ENCODE measurements at regions not wholly inside any gene's neighbourhood (a gene's known extent, or its start where the extent isn't known, plus 50 kb on each side); places are given as distances from the start of the nearest gene placed in this dataset.

- Histone ChIP-seq H3K36me3 (replicated peaks; ENCODE audit: control insufficient read depth, insufficient read depth, low read length) (no peaks in the 10 kb centered on the region), H3K4me3 (ENCODE audit: insufficient read depth, low read depth, low read length) (no peak overlapping the region), H3K27me3 (ENCODE audit: control insufficient read depth, insufficient read depth, low read length) (no peaks in the 10 kb centered on the region)
- no peak for DNase-seq
Measured at GRCh38 chr5:8013948-8014710, 145.2 kb downstream of the MTRR start.

- DNase-seq = no peak
- Histone ChIP-seq H3K27me3 (ENCODE audit: control insufficient read depth, insufficient read depth, low read length) (no peaks in the 10 kb centered on the region), H3K36me3 (replicated peaks; ENCODE audit: control insufficient read depth, insufficient read depth, low read length) (no peaks in the 10 kb centered on the region), H3K4me3 (ENCODE audit: insufficient read depth, low read depth, low read length) (no peak overlapping the region)
Measured at GRCh38 chr5:8019719-8020218, 150.8 kb downstream of the MTRR start.

GRCh38 chr5:8020861-8021514, 152.0 kb downstream of the MTRR start:
- H3K27me3 ChIP-seq (ENCODE audit: control insufficient read depth, insufficient read depth, low read length) = no peaks in the 10 kb centered on the region
- DNase-seq = no peak
- no peaks in the 10 kb centered on the region for H3K36me3 ChIP-seq (replicated peaks; ENCODE audit: control insufficient read depth, insufficient read depth, low read length)
- H3K4me3 ChIP-seq (ENCODE audit: insufficient read depth, low read depth, low read length) = no peak overlapping the region

- Histone ChIP-seq H3K4me3 (ENCODE audit: insufficient read depth, low read depth, low read length) (no peak overlapping the region), H3K36me3 (replicated peaks; ENCODE audit: control insufficient read depth, insufficient read depth, low read length) (no peaks in the 10 kb centered on the region), H3K27me3 (ENCODE audit: control insufficient read depth, insufficient read depth, low read length) (no peaks in the 10 kb centered on the region)
- DNase-seq = no peak
Measured at GRCh38 chr5:8028243-8028642, 159.3 kb downstream of the MTRR start.

DNA sequence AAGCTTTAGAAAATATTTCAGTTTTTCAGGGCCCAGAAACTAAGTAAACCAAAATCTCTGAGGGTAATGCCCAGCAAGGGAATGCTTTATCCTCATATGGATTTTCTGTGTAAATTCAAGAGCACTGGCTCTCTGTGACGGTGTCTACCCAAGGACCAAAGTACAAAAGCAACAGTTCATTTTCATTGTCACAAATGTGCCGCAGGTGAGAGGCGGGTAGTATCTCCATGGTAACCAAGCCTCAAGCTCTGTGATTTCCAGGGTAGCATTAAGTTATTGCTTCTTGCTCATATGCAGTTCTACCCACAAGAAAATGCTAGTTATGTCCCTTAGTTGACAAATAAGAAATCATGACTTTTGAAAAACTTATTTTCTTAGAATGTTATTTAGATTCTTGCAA, 164.3 kb downstream of the MTRR start:
- H3K36me3 ChIP-seq (replicated peaks; ENCODE audit: control insufficient read depth, insufficient read depth, low read length) = no peaks in the 10 kb centered on the region
- H3K27me3 ChIP-seq (ENCODE audit: control insufficient read depth, insufficient read depth, low read length) = no peaks in the 10 kb centered on the region
- no peak overlapping the region for H3K4me3 ChIP-seq (ENCODE audit: insufficient read depth, low read depth, low read length)
- DNase-seq = no peak

DNA sequence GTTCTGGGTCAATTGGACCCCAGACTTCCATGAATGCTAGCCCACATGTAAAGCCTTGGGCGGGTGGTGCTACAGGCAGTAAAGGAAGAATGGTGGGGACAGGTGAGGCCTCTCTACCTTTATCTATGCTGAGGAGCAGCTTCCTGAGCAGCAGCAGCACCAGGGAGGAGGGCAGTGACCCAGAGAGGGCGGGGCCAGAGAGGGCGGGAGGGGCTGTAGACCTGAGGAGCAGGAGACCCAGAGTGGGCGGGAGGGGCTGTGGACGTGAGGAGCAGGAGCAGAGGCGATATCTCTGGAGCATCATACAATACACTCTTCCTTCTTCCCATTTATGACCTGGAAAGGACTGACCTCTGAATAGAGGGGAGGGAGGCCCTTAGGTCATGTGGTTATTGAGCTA, 165.9 kb downstream of the MTRR start:
- peak; percentile 40 for DNase-seq

DNA sequence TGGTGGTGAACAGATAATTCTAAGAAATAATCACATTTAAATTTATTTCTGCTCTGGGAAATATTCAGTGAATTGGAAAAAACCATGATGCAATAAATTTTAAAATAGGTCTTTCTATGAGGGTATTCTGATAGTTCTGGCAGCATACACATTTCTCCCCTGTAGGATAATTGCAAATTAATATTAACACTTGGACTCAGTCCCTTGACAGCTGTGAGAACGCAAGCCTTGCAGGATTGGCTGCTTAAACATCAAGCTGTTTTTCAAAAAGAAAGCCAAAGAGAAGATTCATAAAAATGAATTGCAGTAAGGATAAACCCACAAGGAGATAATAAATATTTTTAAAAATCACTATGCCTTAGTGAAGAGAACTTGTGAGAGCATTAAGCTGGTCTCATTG, 180.0 kb downstream of the MTRR start:
- Histone ChIP-seq H3K36me3 (replicated peaks; ENCODE audit: control insufficient read depth, insufficient read depth, low read length) (no peaks in the 10 kb centered on the region), H3K4me3 (ENCODE audit: insufficient read depth, low read depth, low read length) (no peak overlapping the region), H3K27me3 (ENCODE audit: control insufficient read depth, insufficient read depth, low read length) (no peaks in the 10 kb centered on the region)
- no peak for DNase-seq

More for the DNA sequence above, 165.9 kb downstream of the MTRR start:
- no peak overlapping the region for H3K4me3 ChIP-seq (ENCODE audit: insufficient read depth, low read depth, low read length)
- no peaks in the 10 kb centered on the region for H3K27me3 ChIP-seq (ENCODE audit: control insufficient read depth, insufficient read depth, low read length)
- H3K36me3 ChIP-seq (replicated peaks; ENCODE audit: control insufficient read depth, insufficient read depth, low read length) = no peaks in the 10 kb centered on the region

- Histone ChIP-seq H3K36me3 (replicated peaks; ENCODE audit: control insufficient read depth, insufficient read depth, low read length) (no peaks in the 10 kb centered on the region), H3K4me3 (ENCODE audit: insufficient read depth, low read depth, low read length) (no peak overlapping the region), H3K27me3 (ENCODE audit: control insufficient read depth, insufficient read depth, low read length) (no peaks in the 10 kb centered on the region)
- DNase-seq = no peak
Measured at GRCh38 chr5:8050616-8051175, 181.7 kb downstream of the MTRR start.

DNA sequence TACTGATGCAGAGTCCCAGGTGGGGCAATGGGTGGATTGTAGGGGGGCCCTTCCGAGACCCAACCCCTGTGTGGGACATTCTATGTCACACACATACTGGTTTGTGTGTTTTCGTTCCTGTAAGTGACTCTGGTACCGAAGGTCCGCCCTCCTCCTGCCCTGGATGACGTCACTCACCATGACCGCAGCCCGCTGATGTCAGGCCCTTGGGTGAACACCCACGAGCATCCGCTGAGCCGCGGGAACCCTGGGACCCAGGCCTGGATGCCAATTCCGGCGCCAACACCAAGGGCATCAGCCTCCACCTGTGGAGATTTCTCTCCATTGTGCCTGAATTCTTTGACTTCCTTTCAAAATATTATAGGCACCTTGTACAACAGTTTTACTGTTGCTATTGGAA, 184.3 kb downstream of the MTRR start:
- no peaks in the 10 kb centered on the region for H3K36me3 ChIP-seq (replicated peaks; ENCODE audit: control insufficient read depth, insufficient read depth, low read length)
- H3K27me3 ChIP-seq (ENCODE audit: control insufficient read depth, insufficient read depth, low read length) = no peaks in the 10 kb centered on the region
- no peak for DNase-seq
- H3K4me3 ChIP-seq (ENCODE audit: insufficient read depth, low read depth, low read length) = no peak overlapping the region

DNA sequence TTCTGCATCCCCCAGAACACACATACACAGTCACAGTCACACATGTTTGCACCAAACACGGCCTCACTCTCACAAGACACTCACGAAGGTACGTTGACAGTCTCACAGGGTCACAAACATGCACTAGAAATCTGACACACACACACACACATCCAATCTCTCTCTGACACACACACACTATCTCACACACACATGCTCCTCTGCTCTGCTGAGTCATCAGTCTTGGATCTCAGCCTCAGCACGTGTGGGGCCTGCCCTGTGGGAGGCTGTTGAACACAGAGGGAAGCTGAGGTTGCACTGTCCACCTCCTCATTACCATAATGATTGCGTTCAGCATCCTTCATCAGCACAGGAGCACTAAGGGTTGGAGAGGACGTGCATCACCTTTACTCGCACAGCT, 188.8 kb downstream of the MTRR start:
- Histone ChIP-seq H3K27me3 (ENCODE audit: control insufficient read depth, insufficient read depth, low read length) (no peaks in the 10 kb centered on the region), H3K4me3 (ENCODE audit: insufficient read depth, low read depth, low read length) (no peak overlapping the region), H3K36me3 (replicated peaks; ENCODE audit: control insufficient read depth, insufficient read depth, low read length) (no peaks in the 10 kb centered on the region)
- no peak for DNase-seq

DNA sequence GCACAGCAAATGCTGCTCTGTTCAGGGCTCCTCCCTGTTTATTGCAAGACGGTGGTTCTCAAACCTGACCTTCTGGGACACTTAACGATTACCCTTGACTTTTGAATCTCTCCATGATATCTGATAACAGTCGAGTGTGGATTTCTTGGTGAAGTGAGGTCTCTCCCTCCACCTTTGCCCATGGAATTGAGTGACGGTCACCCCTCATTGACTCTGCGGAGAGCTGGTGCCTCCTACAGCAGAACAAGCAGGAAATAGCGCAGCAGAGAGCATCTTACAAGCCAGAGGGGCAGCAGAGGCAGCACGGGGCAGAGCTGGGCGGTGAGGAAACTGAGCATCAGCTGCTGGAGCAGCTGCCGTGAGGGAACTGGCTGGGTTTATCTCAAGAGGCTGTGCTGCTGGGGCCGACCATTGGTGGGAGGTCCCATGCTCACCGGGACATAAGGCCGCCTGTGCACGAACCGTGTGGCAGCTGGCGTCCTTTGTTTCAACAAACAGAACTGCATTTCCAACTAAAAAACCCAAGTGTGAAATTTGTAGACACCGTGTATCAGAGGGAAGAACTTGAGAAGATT, 189.8 kb downstream of the MTRR start:
- no peaks in the 10 kb centered on the region for H3K36me3 ChIP-seq (replicated peaks; ENCODE audit: control insufficient read depth, insufficient read depth, low read length)
- no peaks in the 10 kb centered on the region for H3K27me3 ChIP-seq (ENCODE audit: control insufficient read depth, insufficient read depth, low read length)

DNA sequence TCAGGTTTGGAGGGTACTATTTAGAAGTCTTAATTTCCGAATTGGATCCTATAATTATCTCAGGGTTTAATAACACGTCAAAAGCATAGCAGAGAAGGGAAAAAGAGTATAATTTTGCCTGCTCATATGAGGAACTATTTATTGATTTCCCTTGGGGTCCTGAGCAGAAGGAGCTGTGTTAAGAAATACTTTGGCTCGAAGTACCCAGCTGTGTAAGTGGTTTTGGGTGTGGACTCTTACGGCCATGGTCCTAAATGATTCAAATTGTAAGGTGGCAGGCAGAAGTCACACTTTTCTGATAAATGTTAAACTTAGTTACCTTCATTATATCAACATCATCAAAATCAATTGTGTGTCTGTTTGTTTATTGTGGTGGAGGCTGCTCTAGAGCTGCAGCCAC, 190.4 kb downstream of the MTRR start:
- H3K36me3 ChIP-seq (replicated peaks; ENCODE audit: control insufficient read depth, insufficient read depth, low read length) = no peaks in the 10 kb centered on the region
- H3K27me3 ChIP-seq (ENCODE audit: control insufficient read depth, insufficient read depth, low read length) = no peaks in the 10 kb centered on the region
- no peak for DNase-seq
- H3K4me3 ChIP-seq (ENCODE audit: insufficient read depth, low read depth, low read length) = no peak overlapping the region

More for the DNA sequence above, 189.8 kb downstream of the MTRR start:
- DNase-seq = no peak
- no peak overlapping the region for H3K4me3 ChIP-seq (ENCODE audit: insufficient read depth, low read depth, low read length)

DNA sequence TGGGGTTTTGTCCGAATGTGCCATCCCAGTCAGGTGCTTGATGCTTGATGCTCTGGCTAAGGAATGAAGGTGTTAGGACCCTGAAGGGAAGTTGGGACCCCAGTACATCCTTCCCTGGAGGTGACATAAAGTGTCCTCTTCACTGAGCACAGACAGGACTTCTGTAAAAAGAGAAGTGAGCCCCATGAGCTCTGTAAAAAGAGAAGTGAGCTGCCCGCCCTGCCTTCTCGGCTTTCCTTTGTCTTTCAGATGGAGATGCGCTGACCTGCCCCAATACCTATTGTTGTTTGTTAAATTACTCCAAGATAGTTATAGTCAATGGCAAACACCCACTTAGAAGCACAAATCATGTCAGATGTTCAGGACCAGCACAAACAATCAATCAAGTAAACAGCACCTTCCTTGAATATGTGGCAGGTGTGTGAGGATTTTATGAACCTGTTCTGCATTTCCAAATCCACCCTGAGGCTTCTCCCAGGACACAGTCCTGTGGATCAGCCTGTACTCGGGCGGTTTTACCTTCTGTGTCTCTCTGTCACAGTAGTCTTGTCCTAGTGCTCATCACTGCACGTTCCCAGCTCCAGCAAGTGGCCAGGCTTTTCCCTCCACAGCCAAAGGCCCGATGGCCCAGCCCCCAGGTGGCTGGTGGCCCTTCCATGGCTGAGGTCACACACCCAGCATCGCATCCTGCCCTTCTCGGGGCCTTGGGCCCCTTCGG, 191.4 kb downstream of the MTRR start:
- Histone ChIP-seq H3K4me3 (ENCODE audit: insufficient read depth, low read depth, low read length) (no peak overlapping the region), H3K36me3 (replicated peaks; ENCODE audit: control insufficient read depth, insufficient read depth, low read length) (no peaks in the 10 kb centered on the region), H3K27me3 (ENCODE audit: control insufficient read depth, insufficient read depth, low read length) (no peaks in the 10 kb centered on the region)
- DNase-seq = no peak

DNA sequence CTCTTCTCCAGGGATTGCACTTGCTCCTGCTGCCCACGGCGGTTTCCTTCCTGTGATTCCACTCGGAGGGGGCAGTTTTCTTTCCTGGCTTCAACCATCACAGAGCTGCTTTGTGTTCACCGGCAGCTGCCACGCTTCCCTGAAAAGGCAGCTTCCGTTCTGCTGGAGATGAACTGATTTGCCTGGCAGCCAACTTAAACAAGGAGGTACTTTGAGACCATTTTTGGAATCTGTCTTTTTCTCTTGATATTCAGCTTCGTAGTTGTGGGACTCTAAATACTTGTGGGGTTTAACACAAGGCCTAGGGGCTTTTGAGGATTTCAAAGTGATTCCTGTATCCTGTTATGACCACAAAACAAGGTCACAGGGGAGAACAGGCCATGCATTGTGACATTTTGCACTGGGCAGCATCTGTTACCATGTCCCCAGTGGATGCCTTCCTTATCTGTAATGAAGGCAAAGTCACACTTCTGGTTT, 192.0 kb downstream of the MTRR start:
- DNase-seq = no peak
- Histone ChIP-seq H3K27me3 (ENCODE audit: control insufficient read depth, insufficient read depth, low read length) (no peaks in the 10 kb centered on the region), H3K4me3 (ENCODE audit: insufficient read depth, low read depth, low read length) (no peak overlapping the region), H3K36me3 (replicated peaks; ENCODE audit: control insufficient read depth, insufficient read depth, low read length) (no peaks in the 10 kb centered on the region)

Data from H7 (cell line).